Stomach smooth muscle (tissue), 2 donors: ENCODE measurements at regions not wholly inside any gene's neighbourhood (a gene's known extent, or its start where the extent isn't known, plus 50 kb on each side); places are given as distances from the start of the nearest gene placed in this dataset.

Experiments
- H3K27ac ChIP-seq: one replicate; pipeline ENCODE4 v1.7.0; 2013; ENCODE audit warnings: mild to moderate bottlenecking, low read length, inconsistent platforms
- H3K27me3 ChIP-seq, 2 donors: one replicate each; pipeline ENCODE4 v1.7.0; 2013; ENCODE audit warnings: low read length in 2 of 2; ENCODE audit not compliant: insufficient read depth in 2 of 2, control insufficient read depth in 1 of 2
- H3K36me3 ChIP-seq, 2 donors: one replicate each; pipeline ENCODE4 v1.7.0; 2013; ENCODE audit warnings: low read length in 2 of 2; ENCODE audit not compliant: control insufficient read depth in 2 of 2, insufficient read depth in 2 of 2
- H3K4me1 ChIP-seq: one replicate; pipeline ENCODE4 v1.7.0; 2013; ENCODE audit warnings: low read length; ENCODE audit not compliant: control insufficient read depth, insufficient read depth
- H3K4me3 ChIP-seq, 2 donors: one replicate each; pipeline ENCODE4 v1.7.0; 2013; ENCODE audit warnings: low read length in 2 of 2
- H3K9ac ChIP-seq, 2 donors: one replicate each; pipeline ENCODE4 v1.7.0; 2013; ENCODE audit warnings: low read length in 2 of 2, mild to moderate bottlenecking in 1 of 2
- H3K9me3 ChIP-seq, 2 donors: one replicate each; pipeline ENCODE4 v1.7.0; 2013; ENCODE audit warnings: low read length in 2 of 2; ENCODE audit not compliant: control insufficient read depth in 2 of 2
- donor health status: healthy.
- donor health status: Pancreatic carcinoma.

DNA sequence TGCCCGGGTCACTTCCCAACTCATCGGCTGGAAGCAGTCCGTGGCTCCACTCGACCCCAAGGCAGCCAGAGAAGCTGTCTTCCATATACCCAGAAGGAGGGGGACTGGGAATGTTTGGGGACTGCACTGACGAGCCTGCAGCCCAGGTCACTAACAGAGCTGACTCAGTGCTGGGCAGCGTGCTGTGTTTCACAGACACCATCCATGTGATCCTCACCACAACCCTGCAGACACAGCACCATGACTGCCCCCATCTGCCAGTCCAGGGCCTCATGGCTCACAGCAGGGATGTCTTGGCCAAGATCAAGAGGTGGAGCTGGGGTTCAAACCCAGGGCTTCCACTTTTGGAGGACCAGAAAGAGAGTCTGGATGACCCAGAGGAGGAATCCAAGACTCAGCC lies 67.9 kb downstream of the KLHDC7A start:
- Histone ChIP-seq H3K9me3 (peaks cover 2 to 3% of the 10 kb centered on the region in 2 donors), H3K4me1 (no peaks in the 10 kb centered on the region), H3K36me3 (no peaks in the 10 kb centered on the region), H3K27me3 (peaks cover 15 to 26% of the 10 kb centered on the region in 2 donors), H3K4me3 (no peak overlapping the region), H3K9ac (no peak overlapping the region), H3K27ac (no peak overlapping the region)

- Histone ChIP-seq H3K36me3 (no peaks in the 10 kb centered on the region), H3K9me3 (peaks cover 0 to 3% of the 10 kb centered on the region in 2 donors), H3K27me3 (peaks cover 15 to 27% of the 10 kb centered on the region in 2 donors), H3K9ac (no peak overlapping the region), H3K4me1 (no peaks in the 10 kb centered on the region), H3K4me3 (no peak overlapping the region), H3K27ac (no peak overlapping the region)
These were observed 68.4 kb downstream of the KLHDC7A start for GRCh38 chr1:18549106-18549505.

DNA sequence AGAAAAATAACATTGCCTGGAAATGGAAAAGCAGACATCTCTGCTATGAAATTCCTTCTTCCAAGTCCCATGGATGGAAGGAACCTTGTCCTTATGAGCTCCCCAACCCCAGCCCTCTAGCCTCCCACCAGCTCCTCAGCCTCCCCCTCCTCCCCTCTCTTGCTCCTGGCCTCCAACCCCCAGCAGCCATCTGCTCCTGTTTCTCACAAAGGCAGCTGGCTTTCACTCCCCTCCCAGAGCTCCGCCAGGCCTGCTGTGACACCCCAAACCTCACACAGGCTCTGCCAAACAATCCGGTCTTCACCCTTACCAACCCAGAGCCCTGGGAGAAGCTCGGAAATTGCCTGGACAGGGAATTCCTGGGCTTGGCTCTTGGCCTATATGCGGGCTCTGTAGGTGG lies 69.2 kb downstream of the KLHDC7A start:
- H3K9ac ChIP-seq = no peak overlapping the region
- H3K4me1 ChIP-seq = no peaks in the 10 kb centered on the region
- no peak overlapping the region for H3K4me3 ChIP-seq
- H3K27ac ChIP-seq = no peak overlapping the region
- no peaks in the 10 kb centered on the region for H3K36me3 ChIP-seq
- H3K27me3 ChIP-seq = peaks cover 15 to 29% of the 10 kb centered on the region in 2 donors
- peaks cover 0 to 3% of the 10 kb centered on the region in 2 donors for H3K9me3 ChIP-seq

GRCh38 chr1:18552631-18553030 lies 71.9 kb downstream of the KLHDC7A start:
- no peak overlapping the region for H3K9ac ChIP-seq
- no peak overlapping the region for H3K27ac ChIP-seq
- no peaks in the 10 kb centered on the region for H3K36me3 ChIP-seq
- H3K27me3 ChIP-seq = peaks cover 19 to 36% of the 10 kb centered on the region in 2 donors
- H3K9me3 ChIP-seq = no peaks in the 10 kb centered on the region
- no peak overlapping the region for H3K4me3 ChIP-seq
- no peaks in the 10 kb centered on the region for H3K4me1 ChIP-seq

DNA sequence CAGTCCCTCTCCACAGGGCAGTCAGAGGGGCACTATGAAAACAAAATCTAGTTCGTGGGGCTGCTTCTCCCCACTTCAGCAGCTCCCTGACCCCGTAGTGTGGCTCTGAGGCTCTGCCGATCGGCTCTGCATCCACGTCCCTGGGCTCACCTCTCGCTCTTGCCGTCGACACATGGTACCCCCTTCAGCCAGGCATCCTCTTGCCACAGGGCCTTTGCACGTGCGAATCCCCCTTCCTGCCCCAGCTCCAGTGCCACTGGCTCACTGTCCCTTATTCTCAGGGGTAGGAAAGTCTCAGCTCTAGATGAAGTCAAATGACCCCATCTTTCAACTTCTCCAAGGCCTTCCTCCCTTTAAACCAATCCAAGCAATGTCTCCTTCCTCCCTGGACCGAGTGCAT lies 72.7 kb downstream of the KLHDC7A start:
- Histone ChIP-seq H3K4me1 (no peaks in the 10 kb centered on the region), H3K27ac (no peak overlapping the region), H3K36me3 (no peaks in the 10 kb centered on the region), H3K9me3 (no peaks in the 10 kb centered on the region), H3K4me3 (no peak overlapping the region), H3K9ac (no peak overlapping the region), H3K27me3 (peaks cover 27 to 44% of the 10 kb centered on the region in 2 donors)

DNA sequence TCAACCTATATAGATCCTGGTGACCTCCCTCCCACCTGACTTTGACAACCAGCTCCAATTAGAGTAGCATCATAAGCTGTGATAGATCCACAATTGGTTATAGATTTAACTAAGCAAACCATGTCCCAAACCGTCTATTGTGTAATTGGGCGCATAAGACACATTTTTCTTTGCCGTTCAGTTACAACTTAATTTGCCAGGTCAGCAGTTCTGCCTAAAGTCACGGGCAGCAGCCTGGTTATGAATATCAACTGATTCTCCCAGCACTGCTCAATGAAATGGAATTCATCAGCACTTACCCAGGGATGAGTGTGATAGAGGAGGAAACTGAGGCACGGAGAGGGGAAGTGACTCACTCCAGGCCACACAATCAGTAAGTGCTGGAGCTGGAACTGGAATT lies 73.4 kb downstream of the KLHDC7A start:
- no peaks in the 10 kb centered on the region for H3K4me1 ChIP-seq
- peaks cover 30 to 46% of the 10 kb centered on the region in 2 donors for H3K27me3 ChIP-seq

GRCh38 chr1:18554597-18554996 lies 73.9 kb downstream of the KLHDC7A start:
- peaks cover 33 to 47% of the 10 kb centered on the region in 2 donors for H3K27me3 ChIP-seq
- no peak overlapping the region for H3K4me3 ChIP-seq
- H3K27ac ChIP-seq = no peak overlapping the region
- no peak overlapping the region for H3K9ac ChIP-seq
- H3K36me3 ChIP-seq = no peaks in the 10 kb centered on the region
- H3K9me3 ChIP-seq = no peaks in the 10 kb centered on the region
- H3K4me1 ChIP-seq = no peaks in the 10 kb centered on the region

More for the DNA sequence above, 73.4 kb downstream of the KLHDC7A start:
- Histone ChIP-seq H3K9ac (no peak overlapping the region), H3K9me3 (no peaks in the 10 kb centered on the region), H3K4me3 (no peak overlapping the region), H3K27ac (no peak overlapping the region), H3K36me3 (no peaks in the 10 kb centered on the region)

GRCh38 chr1:18555036-18555435 lies 74.3 kb downstream of the KLHDC7A start:
- H3K4me3 ChIP-seq = no peak overlapping the region
- H3K4me1 ChIP-seq = no peaks in the 10 kb centered on the region
- peaks cover 37 to 51% of the 10 kb centered on the region in 2 donors for H3K27me3 ChIP-seq
- no peaks in the 10 kb centered on the region for H3K36me3 ChIP-seq
- no peaks in the 10 kb centered on the region for H3K9me3 ChIP-seq
- H3K9ac ChIP-seq = no peak overlapping the region
- H3K27ac ChIP-seq = no peak overlapping the region

DNA sequence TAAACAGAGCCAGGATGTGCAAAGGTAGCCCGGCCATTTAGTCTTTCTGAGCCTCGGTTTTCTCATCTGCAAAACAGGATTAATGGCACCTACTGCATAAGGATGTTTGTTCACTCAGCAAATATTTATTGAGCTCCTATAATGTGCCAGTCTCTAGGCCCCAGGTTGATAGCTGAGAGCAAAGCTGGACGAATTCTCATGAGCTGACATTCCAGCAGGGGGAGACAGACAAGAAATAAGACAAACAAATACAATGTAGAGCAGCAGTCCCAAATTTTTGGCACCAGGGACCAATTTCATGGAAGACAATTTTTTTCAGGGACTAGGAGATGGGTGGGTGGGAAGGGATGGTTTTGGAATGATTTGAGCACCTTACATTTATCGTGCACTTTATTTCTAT lies 74.3 kb upstream of the PAX7 start:
- no peak overlapping the region for H3K9ac ChIP-seq
- H3K9me3 ChIP-seq = no peaks in the 10 kb centered on the region
- no peaks in the 10 kb centered on the region for H3K4me1 ChIP-seq
- no peak overlapping the region for H3K27ac ChIP-seq
- no peak overlapping the region for H3K4me3 ChIP-seq
- H3K36me3 ChIP-seq = no peaks in the 10 kb centered on the region
- peaks cover 38 to 55% of the 10 kb centered on the region in 2 donors for H3K27me3 ChIP-seq

DNA sequence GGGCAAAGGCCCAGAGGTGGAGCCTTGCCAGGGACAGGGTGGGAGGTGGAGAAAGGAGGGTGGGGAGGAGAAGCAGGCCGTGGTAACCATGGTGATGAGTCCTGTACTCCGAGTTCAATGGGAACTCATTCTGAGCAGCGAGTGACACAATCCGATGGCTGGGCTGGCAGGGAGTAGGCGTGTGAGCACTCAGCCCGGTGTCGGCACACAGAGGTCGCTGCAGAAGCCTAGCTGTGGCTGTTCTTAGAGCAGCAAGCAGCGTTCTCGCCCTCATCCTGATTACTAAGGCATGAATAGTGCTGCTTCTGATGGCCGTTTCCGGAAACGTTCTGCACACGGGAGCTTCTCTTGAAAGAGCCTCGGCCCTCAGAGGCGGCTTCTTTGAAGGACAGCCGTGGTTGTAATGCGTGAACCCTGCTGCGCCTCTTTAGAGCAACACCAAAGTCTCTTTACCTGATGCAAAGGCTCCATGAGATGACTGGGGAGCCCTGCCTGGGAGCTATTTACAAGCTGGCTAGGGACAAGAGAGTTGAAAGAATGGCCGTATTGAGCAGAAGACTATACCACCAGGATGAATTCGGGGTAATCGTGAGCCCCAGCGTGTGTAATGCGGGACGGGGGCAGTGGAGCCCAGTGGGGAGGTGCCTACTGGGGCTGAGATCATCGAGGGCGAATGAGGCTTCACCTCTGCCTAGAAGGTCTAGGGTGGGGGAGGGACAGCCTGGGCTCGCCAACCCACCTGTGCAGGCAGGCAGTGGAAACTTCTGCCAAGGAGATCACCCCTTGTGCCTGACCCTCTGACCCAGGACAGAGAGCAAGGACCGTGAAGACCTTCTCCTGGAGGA lies 72.8 kb upstream of the PAX7 start:
- Histone ChIP-seq H3K4me1 (no peaks in the 10 kb centered on the region), H3K27me3 (peaks cover 47 to 61% of the 10 kb centered on the region in 2 donors), H3K9me3 (no peaks in the 10 kb centered on the region), H3K36me3 (no peaks in the 10 kb centered on the region), H3K9ac (no peak overlapping the region), H3K27ac (no peak overlapping the region), H3K4me3 (no peak overlapping the region)

- Histone ChIP-seq H3K9me3 (no peaks in the 10 kb centered on the region), H3K4me1 (no peaks in the 10 kb centered on the region), H3K9ac (no peak overlapping the region), H3K27me3 (peaks cover 49 to 54% of the 10 kb centered on the region in 2 donors), H3K27ac (no peak overlapping the region), H3K4me3 (no peak overlapping the region), H3K36me3 (no peaks in the 10 kb centered on the region)
These were observed 70.0 kb upstream of the PAX7 start for GRCh38 chr1:18560692-18561091.
